Gastrocnemius medialis (tissue), 4 donors: ENCODE measurements at regions not wholly inside any gene's neighbourhood (a gene's known extent, or its start where the extent isn't known, plus 50 kb on each side); places are given as distances from the start of the nearest gene placed in this dataset.

Experiments used
- POLR2A ChIP-seq, 2 donors: fragments of 450-650 bp; IDR thresholded peaks; one replicate each; pipeline ENCODE4 v1.6.1; 2017; ENCODE audit warnings: antibody characterized with exemption in 2 of 2, mild to moderate bottlenecking in 2 of 2, moderate library complexity in 2 of 2
- TF ChIP-seq, protein P1 (sequence below), 5 experiments: fragments of 450-650 bp in 3 of 5; fragments of 200-600 bp in 2 of 5; sonication (generic) in 2 of 5; IDR thresholded peaks in 4 of 5; conservative IDR thresholded peaks in 1 of 5; 1 replicate in 4 of 5; 2 replicates in 1 of 5; pipeline ENCODE4 v1.5.1; 2016 to 2019; ENCODE audit warnings: antibody characterized with exemption in 5 of 5, mild to moderate bottlenecking in 3 of 5, moderate library complexity in 3 of 5

DNA sequence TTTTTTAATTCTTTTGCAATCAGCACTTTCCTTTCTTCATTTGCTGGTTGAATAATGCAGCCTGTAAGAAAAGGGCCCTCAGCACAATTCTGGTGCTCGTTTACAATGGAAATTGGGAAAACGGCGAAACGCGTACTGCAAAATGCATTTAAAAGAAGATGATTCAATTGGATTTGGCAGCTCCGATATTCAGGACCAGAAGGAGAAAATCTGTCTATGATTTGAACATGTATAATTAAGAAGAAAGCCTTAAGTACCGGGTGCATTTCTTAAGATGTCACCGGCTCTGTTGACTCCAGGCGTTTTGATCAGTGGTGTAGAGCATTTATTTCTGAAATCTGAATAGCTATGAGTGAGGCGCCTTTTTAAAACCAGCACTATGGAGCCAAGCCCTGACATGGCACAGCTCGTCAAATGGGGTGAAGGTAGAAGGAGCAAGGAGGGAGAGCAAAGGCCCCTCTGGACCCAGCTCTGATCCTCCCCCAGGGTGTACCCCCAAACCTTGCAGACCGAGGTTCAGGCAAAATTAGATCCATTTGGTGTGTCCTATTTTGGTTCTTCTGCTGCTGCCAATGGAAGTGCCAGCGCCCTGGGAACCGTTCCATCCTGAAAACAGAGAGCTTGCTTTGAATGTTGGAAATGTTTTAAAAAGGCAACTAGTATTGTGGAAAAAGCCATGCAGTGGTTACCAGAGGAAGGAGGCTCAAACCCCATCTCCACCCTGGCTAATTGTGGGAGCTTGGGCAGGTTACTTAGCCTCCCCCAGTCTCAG, 161.4 kb upstream of the RPL38 start:
- TF ChIP-seq POLR2A (IDR thresholded peaks at IDR 0.05), result no peak
- TF ChIP-seq, protein P1, sequence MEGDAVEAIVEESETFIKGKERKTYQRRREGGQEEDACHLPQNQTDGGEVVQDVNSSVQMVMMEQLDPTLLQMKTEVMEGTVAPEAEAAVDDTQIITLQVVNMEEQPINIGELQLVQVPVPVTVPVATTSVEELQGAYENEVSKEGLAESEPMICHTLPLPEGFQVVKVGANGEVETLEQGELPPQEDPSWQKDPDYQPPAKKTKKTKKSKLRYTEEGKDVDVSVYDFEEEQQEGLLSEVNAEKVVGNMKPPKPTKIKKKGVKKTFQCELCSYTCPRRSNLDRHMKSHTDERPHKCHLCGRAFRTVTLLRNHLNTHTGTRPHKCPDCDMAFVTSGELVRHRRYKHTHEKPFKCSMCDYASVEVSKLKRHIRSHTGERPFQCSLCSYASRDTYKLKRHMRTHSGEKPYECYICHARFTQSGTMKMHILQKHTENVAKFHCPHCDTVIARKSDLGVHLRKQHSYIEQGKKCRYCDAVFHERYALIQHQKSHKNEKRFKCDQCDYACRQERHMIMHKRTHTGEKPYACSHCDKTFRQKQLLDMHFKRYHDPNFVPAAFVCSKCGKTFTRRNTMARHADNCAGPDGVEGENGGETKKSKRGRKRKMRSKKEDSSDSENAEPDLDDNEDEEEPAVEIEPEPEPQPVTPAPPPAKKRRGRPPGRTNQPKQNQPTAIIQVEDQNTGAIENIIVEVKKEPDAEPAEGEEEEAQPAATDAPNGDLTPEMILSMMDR (IDR thresholded peaks at IDR 0.05 in 4 of 5, conservative IDR thresholded peaks at IDR 0.05 in 1 of 5), result no peak
